GM18505 (cell line): ENCODE measurements at regions not wholly inside any gene's neighbourhood (a gene's known extent, or its start where the extent isn't known, plus 50 kb on each side); places are given as distances from the start of the nearest gene placed in this dataset.

Source experiments
- ATAC-seq: cut with Tn5 transposase; IDR thresholded peaks from one replicate; pipeline ENCODE4 v1.9.1; 2021; ENCODE audit not compliant: unreplicated experiment
- POLR2A ChIP-seq: IDR thresholded peaks from 4 replicates; pipeline ENCODE4 v1.6.1; 2011; ENCODE audit warnings: borderline replicate concordance; ENCODE audit not compliant: insufficient read depth, insufficient read length; ENCODE audit errors: extremely low read depth

GRCh38 chr13:99752373-99752772, 219.2 kb downstream of the ZIC5 start:
- no peak for ATAC-seq
- no peak for TF ChIP-seq POLR2A

- TF ChIP-seq POLR2A, result no peak
- no peak for ATAC-seq
These were observed 219.9 kb downstream of the ZIC5 start for GRCh38 chr13:99751517-99752199.

GRCh38 chr13:99750951-99751350, 220.6 kb downstream of the ZIC5 start:
- no peak for ATAC-seq
- no peak for TF ChIP-seq POLR2A

GRCh38 chr13:99749271-99750019, 222.1 kb downstream of the ZIC5 start:
- TF ChIP-seq POLR2A, result no peak
- no peak for ATAC-seq

- no peak for TF ChIP-seq POLR2A
- no peak for ATAC-seq
These were observed 224.2 kb downstream of the ZIC5 start for GRCh38 chr13:99747403-99747710.

- no peak for TF ChIP-seq POLR2A
- no peak for ATAC-seq
These were observed 224.7 kb downstream of the ZIC5 start for GRCh38 chr13:99746637-99747402.

GRCh38 chr13:99743094-99743493, 228.5 kb downstream of the ZIC5 start:
- no peak for ATAC-seq
- no peak for TF ChIP-seq POLR2A

GRCh38 chr13:99741960-99742359, 229.6 kb downstream of the ZIC5 start:
- no peak for ATAC-seq
- no peak for TF ChIP-seq POLR2A

- no peak for TF ChIP-seq POLR2A
- ATAC-seq, result no peak
These were observed 231.2 kb downstream of the ZIC5 start for GRCh38 chr13:99740251-99740979.

GRCh38 chr13:99738626-99739025, 232.9 kb downstream of the ZIC5 start:
- ATAC-seq, result no peak
- TF ChIP-seq POLR2A, result no peak

GRCh38 chr13:99737481-99738245, 233.9 kb downstream of the ZIC5 start:
- no peak for ATAC-seq
- TF ChIP-seq POLR2A, result no peak

GRCh38 chr13:99736541-99736940, 235.0 kb downstream of the ZIC5 start:
- no peak for ATAC-seq
- no peak for TF ChIP-seq POLR2A
